ENCODE measurements at regions not wholly inside any gene's neighbourhood (a gene's known extent, or its start where the extent isn't known, plus 50 kb on each side); places are given as distances from the start of the nearest gene placed in this dataset.

- intact Hi-C loops (cut with DNase I, micrococcal nuclease): no loop called here
- H3K4me3 ChIP-seq: no peak overlapping the region
- ATAC-seq (no peak), DNase-seq (no peak)
- no peaks in the 10 kb centered on the region for H3K4me1 ChIP-seq (ENCODE audit: low read depth)
- no peaks in the 10 kb centered on the region for H3K36me3 ChIP-seq (ENCODE audit: low read depth)
- H3K9me3 ChIP-seq: no peaks in the 10 kb centered on the region
- TF ChIP-seq, protein P1, sequence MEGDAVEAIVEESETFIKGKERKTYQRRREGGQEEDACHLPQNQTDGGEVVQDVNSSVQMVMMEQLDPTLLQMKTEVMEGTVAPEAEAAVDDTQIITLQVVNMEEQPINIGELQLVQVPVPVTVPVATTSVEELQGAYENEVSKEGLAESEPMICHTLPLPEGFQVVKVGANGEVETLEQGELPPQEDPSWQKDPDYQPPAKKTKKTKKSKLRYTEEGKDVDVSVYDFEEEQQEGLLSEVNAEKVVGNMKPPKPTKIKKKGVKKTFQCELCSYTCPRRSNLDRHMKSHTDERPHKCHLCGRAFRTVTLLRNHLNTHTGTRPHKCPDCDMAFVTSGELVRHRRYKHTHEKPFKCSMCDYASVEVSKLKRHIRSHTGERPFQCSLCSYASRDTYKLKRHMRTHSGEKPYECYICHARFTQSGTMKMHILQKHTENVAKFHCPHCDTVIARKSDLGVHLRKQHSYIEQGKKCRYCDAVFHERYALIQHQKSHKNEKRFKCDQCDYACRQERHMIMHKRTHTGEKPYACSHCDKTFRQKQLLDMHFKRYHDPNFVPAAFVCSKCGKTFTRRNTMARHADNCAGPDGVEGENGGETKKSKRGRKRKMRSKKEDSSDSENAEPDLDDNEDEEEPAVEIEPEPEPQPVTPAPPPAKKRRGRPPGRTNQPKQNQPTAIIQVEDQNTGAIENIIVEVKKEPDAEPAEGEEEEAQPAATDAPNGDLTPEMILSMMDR (IDR thresholded peaks at IDR 0.05): no peak
Observed at GRCh38 chr7:24402655-24403054, 118.7 kb downstream of the NPY start.

DNA sequence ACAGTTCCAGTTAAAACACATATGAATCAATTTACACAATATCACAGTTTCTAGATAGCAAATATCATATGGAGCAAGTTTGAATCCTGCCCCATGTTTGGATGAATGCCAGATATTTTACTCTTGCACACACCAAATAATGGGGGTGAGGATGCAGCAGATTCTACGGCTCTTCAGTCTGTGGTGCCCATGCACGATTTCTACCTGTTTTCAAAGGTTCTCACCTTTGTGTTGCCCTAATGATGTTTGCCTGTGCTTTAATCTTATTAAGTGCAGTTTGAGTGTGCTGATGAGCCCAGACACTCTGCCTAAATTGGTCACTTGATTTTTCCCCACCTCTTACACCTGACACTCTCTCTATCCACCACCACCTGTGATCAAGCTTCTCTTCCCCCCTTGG lies 119.6 kb downstream of the NPY start:
- Histone ChIP-seq H3K4me3 (no peak overlapping the region), H3K36me3 (ENCODE audit: low read depth) (no peaks in the 10 kb centered on the region), H3K9me3 (no peaks in the 10 kb centered on the region), H3K4me1 (ENCODE audit: low read depth) (no peaks in the 10 kb centered on the region)
- TF ChIP-seq, protein P1 (IDR thresholded peaks at IDR 0.05): no peak
- intact Hi-C loops (cut with DNase I, micrococcal nuclease): no loop called here
- DNase-seq (no peak), ATAC-seq (no peak)

DNA sequence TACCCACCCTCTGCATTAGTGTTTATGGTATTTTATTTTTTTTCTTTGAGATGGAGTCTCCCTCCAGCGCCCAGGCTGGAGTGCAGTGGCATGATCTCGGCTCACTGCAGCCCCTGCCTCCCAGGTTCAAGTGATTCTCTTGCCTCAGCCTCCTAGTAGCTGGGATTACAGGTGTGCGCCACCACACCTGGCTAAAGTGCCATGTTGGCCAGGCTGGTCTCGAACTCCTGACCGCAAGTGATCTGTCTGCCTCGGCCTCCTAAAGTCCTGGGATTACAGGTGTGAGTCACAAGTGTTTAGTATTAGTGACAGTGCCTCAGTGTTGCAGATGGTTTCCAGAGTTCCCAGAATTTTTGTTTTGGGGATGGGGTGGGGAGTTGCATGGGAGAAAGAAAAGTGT lies 120.3 kb downstream of the NPY start:
- TF ChIP-seq, protein P1 (IDR thresholded peaks at IDR 0.05): no peak
- no peak for ATAC-seq
- intact Hi-C loops (cut with DNase I, micrococcal nuclease): no loop called here
- H3K4me1 ChIP-seq (ENCODE audit: low read depth): no peaks in the 10 kb centered on the region
- no peak for DNase-seq
- H3K4me3 ChIP-seq: no peak overlapping the region
- H3K9me3 ChIP-seq: no peaks in the 10 kb centered on the region
- no peaks in the 10 kb centered on the region for H3K36me3 ChIP-seq (ENCODE audit: low read depth)

DNA sequence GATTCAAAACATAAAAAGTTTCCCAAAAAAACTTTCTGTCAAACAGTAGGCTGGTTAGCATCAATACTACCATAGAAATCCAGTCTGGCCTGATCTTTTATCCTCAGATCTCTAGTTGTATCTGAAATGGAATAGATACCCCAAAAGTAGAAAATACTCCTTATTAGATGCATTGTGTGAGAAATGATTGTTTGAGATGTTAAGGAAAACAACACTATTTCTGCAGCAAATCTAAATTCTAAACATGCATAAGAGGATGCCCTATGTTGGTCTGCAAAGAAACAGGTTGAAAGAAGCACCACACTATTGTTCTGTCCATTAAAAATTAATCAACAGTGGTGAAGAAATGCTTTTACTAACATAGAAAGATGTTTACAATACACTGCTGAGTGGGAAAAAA lies 121.0 kb downstream of the NPY start:
- TF ChIP-seq, protein P1 (IDR thresholded peaks at IDR 0.05): no peak
- no peak for DNase-seq
- H3K4me1 ChIP-seq (ENCODE audit: low read depth): no peaks in the 10 kb centered on the region
- H3K4me3 ChIP-seq: no peak overlapping the region
- intact Hi-C loops (cut with DNase I, micrococcal nuclease): no loop called here
- no peaks in the 10 kb centered on the region for H3K36me3 ChIP-seq (ENCODE audit: low read depth)
- ATAC-seq: no peak
- no peaks in the 10 kb centered on the region for H3K9me3 ChIP-seq

DNA sequence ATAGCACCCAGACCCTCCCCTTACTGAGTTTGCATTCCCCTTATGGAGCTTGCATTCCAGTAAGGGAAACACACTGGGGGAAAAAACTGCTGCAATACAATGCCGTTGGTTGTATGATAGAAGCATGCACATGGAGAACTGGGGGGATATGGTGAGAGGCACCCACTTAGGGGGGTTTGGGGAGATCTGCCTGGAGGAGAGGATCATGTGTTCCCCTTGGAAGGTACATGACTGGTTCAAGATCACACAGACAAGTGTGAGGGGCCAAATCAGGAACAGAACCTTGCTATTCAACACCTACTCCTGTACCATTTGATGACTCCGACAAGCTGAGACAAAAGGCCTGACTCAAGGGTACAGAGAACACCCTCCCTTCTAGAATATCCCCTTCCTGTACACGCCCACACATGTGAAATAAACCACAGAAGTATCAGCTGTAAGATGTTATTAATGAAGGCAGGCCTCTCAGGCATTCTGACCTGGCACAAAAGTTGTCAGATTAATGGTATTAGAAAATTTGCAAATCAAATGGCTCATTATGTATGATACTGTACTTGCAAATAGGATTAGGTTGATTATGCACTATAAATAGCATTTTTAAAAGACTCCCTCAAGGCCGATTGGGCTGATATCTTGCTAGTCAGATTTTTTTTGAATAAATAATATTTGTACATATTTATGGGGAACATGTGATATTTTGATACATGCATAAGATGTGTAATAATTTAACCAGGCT lies 122.2 kb downstream of the NPY start:
- DNase-seq (no peak), ATAC-seq (no peak)
- intact Hi-C loops (cut with DNase I, micrococcal nuclease): no loop called here

More for the DNA sequence above, 122.2 kb downstream of the NPY start:
- Histone ChIP-seq H3K9me3 (no peaks in the 10 kb centered on the region), H3K4me3 (no peak overlapping the region), H3K36me3 (ENCODE audit: low read depth) (no peaks in the 10 kb centered on the region), H3K4me1 (ENCODE audit: low read depth) (no peaks in the 10 kb centered on the region)
- TF ChIP-seq, protein P1 (IDR thresholded peaks at IDR 0.05): no peak
